Breast epithelium (tissue), 3 donors: ENCODE measurements at regions not wholly inside any gene's neighbourhood (a gene's known extent, or its start where the extent isn't known, plus 50 kb on each side); places are given as distances from the start of the nearest gene placed in this dataset.

Experiments
- CTCF ChIP-seq, 3 donors: fragments of 450-650 bp; IDR thresholded peaks; one replicate each; pipeline ENCODE4 v1.5.1; 2016 to 2017; ENCODE audit warnings: antibody characterized with exemption in 3 of 3, mild to moderate bottlenecking in 3 of 3, moderate library complexity in 3 of 3
- POLR2A ChIP-seq: fragments of 450-650 bp; IDR thresholded peaks from one replicate; pipeline ENCODE4 v1.6.1; 2016; ENCODE audit warnings: antibody characterized with exemption, mild to moderate bottlenecking, moderate library complexity
- POLR2AphosphoS5 ChIP-seq, 3 donors: sonication (generic); formaldehyde crosslinking; IDR thresholded peaks; one replicate each; pipeline ENCODE4 v1.6.1; 2017; ENCODE audit warnings: antibody characterized with exemption in 3 of 3

- no peak for TF ChIP-seq CTCF (IDR thresholded peaks at IDR 0.05)
- no peak for TF ChIP-seq POLR2AphosphoS5 (IDR thresholded peaks at IDR 0.05)
- no peak for TF ChIP-seq POLR2A
These were observed 447.3 kb upstream of the CNTN3 start for GRCh38 chr3:75061806-75062205.
